Tibial nerve (tissue), 4 donors: ENCODE measurements at regions not wholly inside any gene's neighbourhood (a gene's known extent, or its start where the extent isn't known, plus 50 kb on each side); places are given as distances from the start of the nearest gene placed in this dataset.

ENCODE experiments used
- EP300 ChIP-seq, 2 donors: sonication (generic); formaldehyde crosslinking; IDR thresholded peaks; one replicate each; pipeline ENCODE4 v1.6.1; 2017; ENCODE audit warnings: antibody characterized with exemption in 2 of 2, mild to moderate bottlenecking in 1 of 2
- POLR2A ChIP-seq, 2 donors: fragments of 450-650 bp; IDR thresholded peaks; one replicate each; pipeline ENCODE4 v1.6.1; 2017; ENCODE audit warnings: antibody characterized with exemption in 2 of 2, mild to moderate bottlenecking in 2 of 2, moderate library complexity in 2 of 2
- TF ChIP-seq, protein P1 (sequence below), 5 experiments: fragments of 200-600 bp in 3 of 5; fragments of 450-650 bp in 2 of 5; sonication (generic) in 3 of 5; IDR thresholded peaks; one replicate each; pipeline ENCODE4 v1.5.1; 2016 to 2019; ENCODE audit warnings: antibody characterized with exemption in 5 of 5, mild to moderate bottlenecking in 3 of 5, moderate library complexity in 2 of 5

DNA sequence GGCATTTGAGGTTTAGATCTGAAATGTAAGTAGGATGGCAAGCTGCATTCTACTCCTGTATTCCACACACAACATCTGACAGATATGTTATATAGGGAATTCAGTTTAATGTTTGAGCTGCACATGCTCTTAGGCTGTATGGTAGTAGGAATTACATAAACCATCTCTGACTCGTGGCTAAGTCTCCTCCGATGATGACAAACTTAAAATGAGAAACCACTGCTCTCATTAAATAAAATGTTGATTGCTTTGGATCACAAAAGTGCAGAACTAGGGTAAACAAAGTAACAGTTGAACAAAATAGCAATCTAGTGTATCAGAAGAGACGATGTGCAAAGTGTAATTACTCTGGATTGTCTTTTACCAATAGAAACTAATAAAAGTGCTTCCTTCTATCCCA lies 50.1 kb upstream of the WDR75 start:
- TF ChIP-seq POLR2A (IDR thresholded peaks at IDR 0.05) (no peak), EP300 (IDR thresholded peaks at IDR 0.05) (no peak)
- TF ChIP-seq, protein P1, sequence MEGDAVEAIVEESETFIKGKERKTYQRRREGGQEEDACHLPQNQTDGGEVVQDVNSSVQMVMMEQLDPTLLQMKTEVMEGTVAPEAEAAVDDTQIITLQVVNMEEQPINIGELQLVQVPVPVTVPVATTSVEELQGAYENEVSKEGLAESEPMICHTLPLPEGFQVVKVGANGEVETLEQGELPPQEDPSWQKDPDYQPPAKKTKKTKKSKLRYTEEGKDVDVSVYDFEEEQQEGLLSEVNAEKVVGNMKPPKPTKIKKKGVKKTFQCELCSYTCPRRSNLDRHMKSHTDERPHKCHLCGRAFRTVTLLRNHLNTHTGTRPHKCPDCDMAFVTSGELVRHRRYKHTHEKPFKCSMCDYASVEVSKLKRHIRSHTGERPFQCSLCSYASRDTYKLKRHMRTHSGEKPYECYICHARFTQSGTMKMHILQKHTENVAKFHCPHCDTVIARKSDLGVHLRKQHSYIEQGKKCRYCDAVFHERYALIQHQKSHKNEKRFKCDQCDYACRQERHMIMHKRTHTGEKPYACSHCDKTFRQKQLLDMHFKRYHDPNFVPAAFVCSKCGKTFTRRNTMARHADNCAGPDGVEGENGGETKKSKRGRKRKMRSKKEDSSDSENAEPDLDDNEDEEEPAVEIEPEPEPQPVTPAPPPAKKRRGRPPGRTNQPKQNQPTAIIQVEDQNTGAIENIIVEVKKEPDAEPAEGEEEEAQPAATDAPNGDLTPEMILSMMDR (IDR thresholded peaks at IDR 0.05): no peak
